Naive B cell (primary cell): ENCODE measurements at regions not wholly inside any gene's neighbourhood (a gene's known extent, or its start where the extent isn't known, plus 50 kb on each side); places are given as distances from the start of the nearest gene placed in this dataset.

Source experiments
- ATAC-seq, 2 donors: fragments of 150-1000 bp; cut with Tn5 transposase; 2 replicates each; pipeline ENCODE4 v1.10.0; 2021; ENCODE audit warnings: low read depth in 2 of 2, mild to moderate bottlenecking in 2 of 2, moderate library complexity in 2 of 2
- DNase-seq: peaks from one replicate; pipeline ENCODE4 v3.0.0; 2022
- H3K27ac Mint-ChIP-seq, 6 donors: one replicate each; pipeline ENCODE4 v1.8.0; 2020 to 2022; ENCODE audit warnings: mild to moderate bottlenecking in 6 of 6, mixed read lengths in 6 of 6, moderate library complexity in 5 of 6, inconsistent platforms in 2 of 6
- H3K27me3 Mint-ChIP-seq, 3 donors: one replicate each; pipeline ENCODE4 v1.8.0; 2021 to 2022; ENCODE audit warnings: mixed read lengths in 3 of 3, mild to moderate bottlenecking in 1 of 3
- H3K36me3 Mint-ChIP-seq, 2 donors: one replicate each; pipeline ENCODE4 v1.8.0; 2020 to 2022; ENCODE audit warnings: mixed read lengths in 2 of 2, inconsistent platforms in 1 of 2, mild to moderate bottlenecking in 1 of 2
- H3K4me1 Mint-ChIP-seq, 3 donors: one replicate each; pipeline ENCODE4 v1.8.0; 2020 to 2022; ENCODE audit warnings: mixed read lengths in 3 of 3, inconsistent platforms in 1 of 3, mild to moderate bottlenecking in 1 of 3, moderate library complexity in 1 of 3
- H3K4me3 Mint-ChIP-seq, 8 donors: one replicate each; pipeline ENCODE4 v1.8.0; 2020 to 2022; ENCODE audit warnings: mild to moderate bottlenecking in 8 of 8, mixed read lengths in 8 of 8, moderate library complexity in 8 of 8, inconsistent platforms in 2 of 8
- H3K9me3 Mint-ChIP-seq, 7 donors: one replicate each; pipeline ENCODE4 v1.8.0; 2020 to 2022; ENCODE audit warnings: mixed read lengths in 7 of 7, mild to moderate bottlenecking in 5 of 7, inconsistent platforms in 2 of 7, moderate library complexity in 1 of 7

GRCh38 chr5:173448856-173449255 lies 120.6 kb upstream of the STC2 start:
- Mint-ChIP-seq H3K9me3 (peaks cover 0 to 2% (median 0%) of the 10 kb centered on the region in 7 donors), H3K27ac (no peak overlapping the region), H3K4me1 (no peaks in the 10 kb centered on the region), H3K36me3 (no peaks in the 10 kb centered on the region), H3K4me3 (no peak overlapping the region), H3K27me3 (peaks cover 0 to 3% (median 0%) of the 10 kb centered on the region in 3 donors)
- ATAC-seq, result no peak
- no peak for DNase-seq

GRCh38 chr5:173443971-173444370 lies 115.8 kb upstream of the STC2 start:
- Mint-ChIP-seq H3K4me1 (no peaks in the 10 kb centered on the region), H3K4me3 (no peak overlapping the region), H3K27me3 (peaks cover 8 to 12% (median 12%) of the 10 kb centered on the region in 3 donors), H3K27ac (no peak overlapping the region), H3K36me3 (no peaks in the 10 kb centered on the region), H3K9me3 (peaks cover 0 to 6% (median 0%) of the 10 kb centered on the region in 7 donors)
- ATAC-seq (no peak), DNase-seq (no peak)

- H3K36me3 Mint-ChIP-seq, result no peaks in the 10 kb centered on the region
- H3K9me3 Mint-ChIP-seq, result peaks cover 0 to 6% (median 0%) of the 10 kb centered on the region in 7 donors
- peak overlapping the region in 1 of 6 donors; percentile 4 for H3K27ac Mint-ChIP-seq
- H3K4me3 Mint-ChIP-seq, result no peak overlapping the region
- no peak for ATAC-seq
- H3K4me1 Mint-ChIP-seq, result no peaks in the 10 kb centered on the region
- peaks cover 8 to 17% (median 12%) of the 10 kb centered on the region in 3 donors for H3K27me3 Mint-ChIP-seq
- no peak for DNase-seq
Measured at GRCh38 chr5:173441053-173441628, 112.9 kb upstream of the STC2 start.

GRCh38 chr5:173438951-173439350 lies 110.7 kb upstream of the STC2 start:
- H3K4me1 Mint-ChIP-seq, result no peaks in the 10 kb centered on the region

GRCh38 chr5:173435447-173435846 lies 107.2 kb upstream of the STC2 start:
- Mint-ChIP-seq H3K4me1 (no peaks in the 10 kb centered on the region), H3K36me3 (peaks cover 0 to 7% of the 10 kb centered on the region in 2 donors), H3K9me3 (peaks cover 0 to 5% (median 0%) of the 10 kb centered on the region in 7 donors), H3K4me3 (no peak overlapping the region), H3K27ac (peak overlapping the region in 1 of 6 donors; percentile 49), H3K27me3 (peaks cover 7 to 33% (median 17%) of the 10 kb centered on the region in 3 donors)
- DNase-seq, result no peak
- no peak for ATAC-seq

More at GRCh38 chr5:173438951-173439350, 110.7 kb upstream of the STC2 start:
- Mint-ChIP-seq H3K36me3 (peaks cover 0 to 7% of the 10 kb centered on the region in 2 donors), H3K27me3 (peaks cover 15 to 24% (median 20%) of the 10 kb centered on the region in 3 donors), H3K4me3 (no peak overlapping the region), H3K9me3 (peaks cover 0 to 11% (median 0%) of the 10 kb centered on the region in 7 donors), H3K27ac (no peak overlapping the region)
- no peak for ATAC-seq
- no peak for DNase-seq

GRCh38 chr5:173434270-173434669 lies 106.1 kb upstream of the STC2 start:
- H3K36me3 Mint-ChIP-seq, result peaks cover 0 to 7% of the 10 kb centered on the region in 2 donors
- H3K27me3 Mint-ChIP-seq, result peaks cover 7 to 32% (median 15%) of the 10 kb centered on the region in 3 donors
- H3K4me3 Mint-ChIP-seq, result no peak overlapping the region
- no peak for DNase-seq
- peaks cover 0 to 5% (median 0%) of the 10 kb centered on the region in 7 donors for H3K9me3 Mint-ChIP-seq
- no peak overlapping the region for H3K27ac Mint-ChIP-seq
- no peak for ATAC-seq
- H3K4me1 Mint-ChIP-seq, result no peaks in the 10 kb centered on the region

- Mint-ChIP-seq H3K27me3 (peaks cover under 1 to 26% (median 16%) of the 10 kb centered on the region in 3 donors), H3K4me1 (no peaks in the 10 kb centered on the region), H3K36me3 (peaks cover 0 to under 1% of the 10 kb centered on the region in 2 donors), H3K4me3 (no peak overlapping the region), H3K27ac (no peak overlapping the region), H3K9me3 (peaks cover 0 to 3% (median 0%) of the 10 kb centered on the region in 7 donors)
- ATAC-seq (no peak), DNase-seq (no peak)
Measured at GRCh38 chr5:173430394-173430793, 102.2 kb upstream of the STC2 start.

GRCh38 chr5:173429489-173430150 lies 101.4 kb upstream of the STC2 start:
- Mint-ChIP-seq H3K36me3 (no peaks in the 10 kb centered on the region), H3K4me1 (no peaks in the 10 kb centered on the region), H3K27me3 (peaks cover 0 to 32% (median 15%) of the 10 kb centered on the region in 3 donors), H3K9me3 (peaks cover 0 to 7% (median 4%) of the 10 kb centered on the region in 7 donors), H3K4me3 (no peak overlapping the region), H3K27ac (no peak overlapping the region)
- no peak for DNase-seq
- no peak for ATAC-seq

GRCh38 chr5:173423452-173424117 lies 95.4 kb upstream of the STC2 start:
- Mint-ChIP-seq H3K4me3 (no peak overlapping the region), H3K27me3 (peaks cover 0 to 13% (median 8%) of the 10 kb centered on the region in 3 donors)

GRCh38 chr5:173420108-173420507 lies 91.9 kb upstream of the STC2 start:
- no peaks in the 10 kb centered on the region for H3K4me1 Mint-ChIP-seq
- H3K4me3 Mint-ChIP-seq, result no peak overlapping the region
- ATAC-seq (no peak), DNase-seq (no peak)
- peaks cover 21 to 80% (median 34%) of the 10 kb centered on the region in 7 donors for H3K9me3 Mint-ChIP-seq
- no peak overlapping the region for H3K27ac Mint-ChIP-seq
- peaks cover 0 to 9% (median 6%) of the 10 kb centered on the region in 3 donors for H3K27me3 Mint-ChIP-seq
- peaks cover 0 to 6% of the 10 kb centered on the region in 2 donors for H3K36me3 Mint-ChIP-seq

More at GRCh38 chr5:173423452-173424117, 95.4 kb upstream of the STC2 start:
- no peak for DNase-seq
- Mint-ChIP-seq H3K4me1 (no peaks in the 10 kb centered on the region), H3K27ac (no peak overlapping the region), H3K9me3 (peaks cover 9 to 52% (median 20%) of the 10 kb centered on the region in 7 donors), H3K36me3 (peaks cover 0 to 6% of the 10 kb centered on the region in 2 donors)
- ATAC-seq, result no peak

GRCh38 chr5:173413471-173413982 lies 85.3 kb upstream of the STC2 start:
- no peak for ATAC-seq
- Mint-ChIP-seq H3K27ac (no peak overlapping the region), H3K4me1 (no peaks in the 10 kb centered on the region), H3K9me3 (peaks cover 10 to 30% (median 14%) of the 10 kb centered on the region in 7 donors), H3K4me3 (no peak overlapping the region), H3K27me3 (peaks cover 0 to 22% (median 19%) of the 10 kb centered on the region in 3 donors), H3K36me3 (no peaks in the 10 kb centered on the region)
- no peak for DNase-seq

GRCh38 chr5:173412566-173412965 lies 84.4 kb upstream of the STC2 start:
- DNase-seq (no peak), ATAC-seq (no peak)
- no peaks in the 10 kb centered on the region for H3K4me1 Mint-ChIP-seq
- no peaks in the 10 kb centered on the region for H3K36me3 Mint-ChIP-seq
- H3K27me3 Mint-ChIP-seq, result peaks cover 0 to 22% (median 19%) of the 10 kb centered on the region in 3 donors
- H3K27ac Mint-ChIP-seq, result no peak overlapping the region
- peaks cover 8 to 21% (median 10%) of the 10 kb centered on the region in 7 donors for H3K9me3 Mint-ChIP-seq
- no peak overlapping the region for H3K4me3 Mint-ChIP-seq

- peaks cover 6 to 15% (median 9%) of the 10 kb centered on the region in 7 donors for H3K9me3 Mint-ChIP-seq
- DNase-seq (no peak), ATAC-seq (no peak)
- peaks cover 0 to 22% (median 19%) of the 10 kb centered on the region in 3 donors for H3K27me3 Mint-ChIP-seq
- H3K4me1 Mint-ChIP-seq, result no peaks in the 10 kb centered on the region
- H3K4me3 Mint-ChIP-seq, result no peak overlapping the region
- no peaks in the 10 kb centered on the region for H3K36me3 Mint-ChIP-seq
- no peak overlapping the region for H3K27ac Mint-ChIP-seq
Measured at GRCh38 chr5:173411791-173412555, 83.8 kb upstream of the STC2 start.
